ENCODE measurements at regions not wholly inside any gene's neighbourhood (a gene's known extent, or its start where the extent isn't known, plus 50 kb on each side); places are given as distances from the start of the nearest gene placed in this dataset.

- DNase-seq, result no peak
Observed at GRCh38 chr1:114314098-114314497, 160.4 kb upstream of the SYT6 start.

GRCh38 chr1:114310695-114311271 lies 157.1 kb upstream of the SYT6 start:
- DNase-seq, result peak; percentile 44

- DNase-seq, result no peak
Observed at GRCh38 chr1:114302821-114303220, 149.2 kb upstream of the SYT6 start.

GRCh38 chr1:114299331-114299975 lies 145.8 kb upstream of the SYT6 start:
- no peak for DNase-seq

GRCh38 chr1:114298008-114298407 lies 144.3 kb upstream of the SYT6 start:
- DNase-seq, result no peak

GRCh38 chr1:114296413-114296812 lies 142.7 kb upstream of the SYT6 start:
- no peak for DNase-seq

- no peak for DNase-seq
Observed at GRCh38 chr1:114295321-114295720, 141.7 kb upstream of the SYT6 start.

- DNase-seq, result no peak
Observed at GRCh38 chr1:114292835-114293234, 139.2 kb upstream of the SYT6 start.

- DNase-seq, result no peak
Observed at GRCh38 chr1:114292194-114292593, 138.5 kb upstream of the SYT6 start.

- no peak for DNase-seq
Observed at GRCh38 chr1:114290776-114291175, 137.1 kb upstream of the SYT6 start.

GRCh38 chr1:114290341-114290740 lies 136.7 kb upstream of the SYT6 start:
- no peak for DNase-seq

GRCh38 chr1:114289824-114290223 lies 136.2 kb upstream of the SYT6 start:
- no peak for DNase-seq

GRCh38 chr1:114289306-114289705 lies 135.6 kb upstream of the SYT6 start:
- DNase-seq, result peak; percentile 11

GRCh38 chr1:114286960-114287359 lies 133.3 kb upstream of the SYT6 start:
- DNase-seq, result no peak

- DNase-seq, result no peak
Observed at GRCh38 chr1:114286179-114286578, 132.5 kb upstream of the SYT6 start.

- peak; percentile 66 for DNase-seq
Observed at GRCh38 chr1:114282751-114283403, 129.2 kb upstream of the SYT6 start.

GRCh38 chr1:114278911-114279310 lies 125.2 kb upstream of the SYT6 start:
- DNase-seq, result no peak

GRCh38 chr1:114278430-114278829 lies 124.8 kb upstream of the SYT6 start:
- no peak for DNase-seq

- DNase-seq, result no peak
Observed at GRCh38 chr1:114274621-114275317, 121.1 kb upstream of the SYT6 start.

- no peak for DNase-seq
Observed at GRCh38 chr1:114272593-114272992, 118.9 kb upstream of the SYT6 start.

- DNase-seq, result no peak
Observed at GRCh38 chr1:114270718-114271117, 117.0 kb upstream of the SYT6 start.

GRCh38 chr1:114270282-114270681 lies 116.6 kb upstream of the SYT6 start:
- no peak for DNase-seq

- DNase-seq, result no peak
Observed at GRCh38 chr1:114269539-114269938, 115.9 kb upstream of the SYT6 start.

Data from skin of body (tissue), 1 donor.